ENCODE measurements at regions not wholly inside any gene's neighbourhood (a gene's known extent, or its start where the extent isn't known, plus 50 kb on each side); places are given as distances from the start of the nearest gene placed in this dataset.

DNA sequence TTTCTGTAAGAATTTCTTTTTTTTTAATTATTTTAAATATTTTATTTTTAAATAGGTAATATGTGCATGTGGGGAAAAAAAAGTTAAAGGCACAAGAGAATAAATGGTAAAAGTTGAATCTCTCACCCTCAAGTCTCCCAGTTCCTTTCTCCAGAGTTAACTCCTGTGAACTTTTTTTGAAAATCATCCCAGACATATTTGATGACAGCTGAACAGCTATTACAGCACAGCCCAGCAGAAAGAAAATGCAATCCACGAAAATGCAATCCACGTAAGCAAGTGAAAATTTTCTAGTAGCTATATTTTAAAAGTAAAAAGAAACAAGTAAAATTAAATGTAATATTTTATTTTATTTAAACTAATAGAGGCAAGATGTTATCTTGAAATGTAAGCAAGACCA is 310.0 kb upstream of the RUNX1 start:
- Histone ChIP-seq H2BK15ac (ENCODE audit: low read depth, low read length) (no peak overlapping the region), H3K23me2 (ENCODE audit: insufficient read length, low read depth, low read length, poor library complexity, severe bottlenecking) (no peaks in the 10 kb centered on the region), H2BK5ac (ENCODE audit: insufficient read length, low read length) (no peak overlapping the region), H2AFZ (ENCODE audit: low read length) (no peak overlapping the region), H3K9ac (ENCODE audit: extremely low read depth, insufficient read length, low read length) (no peak overlapping the region), H3K18ac (ENCODE audit: insufficient read length, low read depth, low read length) (no peak overlapping the region), H2BK120ac (ENCODE audit: low read depth, low read length, poor library complexity, severe bottlenecking) (no peak overlapping the region), H3K79me1 (ENCODE audit: insufficient read depth, low read depth, low read length, poor library complexity, severe bottlenecking) (no peaks in the 10 kb centered on the region), H3T11ph (ENCODE audit: low read length) (no peak overlapping the region), H2BK12ac (ENCODE audit: insufficient read length, low read depth, low read length) (no peak overlapping the region), H4K8ac (replicated peaks; ENCODE audit: insufficient read length, low read depth, low read length) (no peak overlapping the region), H2BK20ac (ENCODE audit: low read depth, low read length, poor library complexity, severe bottlenecking) (no peak overlapping the region), H3K9me3 (ENCODE audit: control insufficient read depth, low read depth, low read length) (no peaks in the 10 kb centered on the region), H4K20me1 (ENCODE audit: control insufficient read depth, insufficient read depth, insufficient read length) (no peaks in the 10 kb centered on the region), H3K4me1 (ENCODE audit: insufficient read depth, low read length) (no peaks in the 10 kb centered on the region; the same call in 1 of the 2 replicates), H3K14ac (ENCODE audit: insufficient read depth, low read length) (no peak overlapping the region), H4K5ac (ENCODE audit: insufficient read length, low read depth, low read length) (no peak overlapping the region), H3K4ac (ENCODE audit: low read depth, low read length) (no peak overlapping the region), H3K56ac (ENCODE audit: insufficient read length, low read depth, low read length) (no peak overlapping the region), H3K79me2 (ENCODE audit: insufficient read depth, low read length) (no peaks in the 10 kb centered on the region), H3K4me2 (ENCODE audit: insufficient read depth, insufficient read length, low read length) (no peak overlapping the region), H2AK5ac (ENCODE audit: insufficient read length, low read length) (no peak overlapping the region), H3K27ac (ENCODE audit: insufficient read length, low read depth, low read length) (no peak overlapping the region), H3K27me3 (ENCODE audit: insufficient read depth, low read length) (no peaks in the 10 kb centered on the region), H3K23ac (ENCODE audit: insufficient read length, low read depth, low read length) (no peak overlapping the region), H4K91ac (ENCODE audit: insufficient read length, low read depth, low read length) (no peak overlapping the region)
- H3K9me3 Mint-ChIP-seq: peaks cover 0 to 3% of the 10 kb centered on the region in 2 experiments; a peak in 3 of 5 replicates
- no peak for TF ChIP-seq CTCF (conservative IDR thresholded peaks at IDR 0.05)
- DNase-seq: no peak
- no peak overlapping the region for H3K4me3 Mint-ChIP-seq
- H3K27me3 Mint-ChIP-seq (ENCODE audit: low read depth): no peaks in the 10 kb centered on the region
- no peak overlapping the region for H3K27ac Mint-ChIP-seq
- WGBS (ENCODE audit: extremely low coverage, insufficient read length, low lambda C conversion rate): no CpG with 5 or more reads among the region's 2 CpGs
- peaks cover 0 to 2% (median 0%) of the 10 kb centered on the region in 3 experiments; a peak in 1 of 7 replicates for H3K36me3 Mint-ChIP-seq (ENCODE audit: insufficient read depth in 1 of 3, low read depth in 3 of 3)
- peaks cover 8 to 9% of the 10 kb centered on the region in 2 experiments for H3K4me1 Mint-ChIP-seq

Measured in H9 (cell line).